ENCODE measurements at regions not wholly inside any gene's neighbourhood (a gene's known extent, or its start where the extent isn't known, plus 50 kb on each side); places are given as distances from the start of the nearest gene placed in this dataset.

GRCh38 chr21:15494481-15494880 lies 235.3 kb upstream of the USP25 start:
- TF ChIP-seq, protein P1, sequence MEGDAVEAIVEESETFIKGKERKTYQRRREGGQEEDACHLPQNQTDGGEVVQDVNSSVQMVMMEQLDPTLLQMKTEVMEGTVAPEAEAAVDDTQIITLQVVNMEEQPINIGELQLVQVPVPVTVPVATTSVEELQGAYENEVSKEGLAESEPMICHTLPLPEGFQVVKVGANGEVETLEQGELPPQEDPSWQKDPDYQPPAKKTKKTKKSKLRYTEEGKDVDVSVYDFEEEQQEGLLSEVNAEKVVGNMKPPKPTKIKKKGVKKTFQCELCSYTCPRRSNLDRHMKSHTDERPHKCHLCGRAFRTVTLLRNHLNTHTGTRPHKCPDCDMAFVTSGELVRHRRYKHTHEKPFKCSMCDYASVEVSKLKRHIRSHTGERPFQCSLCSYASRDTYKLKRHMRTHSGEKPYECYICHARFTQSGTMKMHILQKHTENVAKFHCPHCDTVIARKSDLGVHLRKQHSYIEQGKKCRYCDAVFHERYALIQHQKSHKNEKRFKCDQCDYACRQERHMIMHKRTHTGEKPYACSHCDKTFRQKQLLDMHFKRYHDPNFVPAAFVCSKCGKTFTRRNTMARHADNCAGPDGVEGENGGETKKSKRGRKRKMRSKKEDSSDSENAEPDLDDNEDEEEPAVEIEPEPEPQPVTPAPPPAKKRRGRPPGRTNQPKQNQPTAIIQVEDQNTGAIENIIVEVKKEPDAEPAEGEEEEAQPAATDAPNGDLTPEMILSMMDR (IDR thresholded peaks at IDR 0.05), result no peak
- no peaks in the 10 kb centered on the region for H3K4me1 ChIP-seq
- no peak overlapping the region for H3K4me3 ChIP-seq
- intact Hi-C loops (cut with DNase I), result no loop called here
- DNase-seq, result no peak
- H3K36me3 ChIP-seq, result no peaks in the 10 kb centered on the region
- no peaks in the 10 kb centered on the region for H3K27me3 ChIP-seq
- no peak overlapping the region for H3K27ac ChIP-seq
- ATAC-seq, result no peak
- no peaks in the 10 kb centered on the region for H3K9me3 ChIP-seq

DNA sequence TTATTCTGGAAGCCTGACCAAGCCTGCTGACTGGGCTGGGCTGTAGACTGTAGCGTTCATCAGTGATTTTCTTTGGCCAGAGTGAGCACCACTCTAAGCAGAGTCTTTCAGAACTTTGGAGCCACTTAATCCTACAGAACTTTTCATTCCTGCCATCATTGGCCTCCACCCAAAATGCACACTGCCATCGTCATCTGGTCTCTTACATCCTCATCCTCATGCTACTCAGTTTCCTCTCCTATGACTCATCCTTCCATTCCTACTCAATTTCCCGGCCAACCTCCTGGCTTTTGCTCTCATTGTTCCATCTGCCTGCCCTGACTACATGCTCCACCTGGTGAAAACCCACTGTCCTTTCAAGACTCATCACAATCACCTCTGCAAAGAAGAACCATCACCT lies 233.8 kb upstream of the USP25 start:
- no peaks in the 10 kb centered on the region for H3K9me3 ChIP-seq
- H3K4me1 ChIP-seq, result no peaks in the 10 kb centered on the region
- DNase-seq, result no peak
- intact Hi-C loops (cut with DNase I), result no loop called here
- TF ChIP-seq, protein P1 (IDR thresholded peaks at IDR 0.05), result no peak
- H3K36me3 ChIP-seq, result no peaks in the 10 kb centered on the region
- no peak overlapping the region for H3K4me3 ChIP-seq
- no peak overlapping the region for H3K27ac ChIP-seq
- no peaks in the 10 kb centered on the region for H3K27me3 ChIP-seq
- ATAC-seq, result no peak

- no peak for DNase-seq
- TF ChIP-seq, protein P1 (IDR thresholded peaks at IDR 0.05), result no peak
- Histone ChIP-seq H3K27ac (no peak overlapping the region), H3K4me3 (no peak overlapping the region), H3K27me3 (no peaks in the 10 kb centered on the region), H3K9me3 (no peaks in the 10 kb centered on the region), H3K36me3 (no peaks in the 10 kb centered on the region), H3K4me1 (no peaks in the 10 kb centered on the region)
- peak; percentile 31 for ATAC-seq
- intact Hi-C loops (cut with DNase I), result no loop called here
These were observed 232.9 kb upstream of the USP25 start for GRCh38 chr21:15496911-15497310.

GRCh38 chr21:15498455-15498854 lies 231.3 kb upstream of the USP25 start:
- Histone ChIP-seq H3K9me3 (no peaks in the 10 kb centered on the region), H3K27ac (no peak overlapping the region), H3K27me3 (no peaks in the 10 kb centered on the region), H3K36me3 (no peaks in the 10 kb centered on the region), H3K4me1 (no peaks in the 10 kb centered on the region), H3K4me3 (no peak overlapping the region)
- intact Hi-C loops (cut with DNase I), result no loop called here
- TF ChIP-seq, protein P1 (IDR thresholded peaks at IDR 0.05), result no peak
- DNase-seq, result no peak
- ATAC-seq, result no peak

DNA sequence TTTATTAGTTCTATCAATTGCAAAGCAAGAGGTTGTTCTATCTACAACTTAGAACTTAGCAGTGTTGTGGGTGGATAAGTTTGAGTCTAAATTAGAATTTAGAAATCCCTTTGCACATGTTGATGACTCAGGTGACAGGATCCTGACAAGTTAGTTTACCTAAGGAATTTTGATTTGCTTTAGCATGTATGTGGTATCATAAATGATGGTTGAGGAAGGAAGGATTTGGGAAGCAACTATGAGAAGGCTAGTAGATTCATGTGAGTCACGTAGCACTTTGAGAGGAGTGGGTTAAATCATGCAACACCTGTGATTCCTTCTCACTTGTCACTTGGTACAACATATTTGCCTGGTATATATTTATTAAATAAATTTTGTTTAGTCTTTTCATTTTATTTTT lies 223.7 kb upstream of the USP25 start:
- Histone ChIP-seq H3K9me3 (no peaks in the 10 kb centered on the region), H3K27me3 (no peaks in the 10 kb centered on the region), H3K36me3 (no peaks in the 10 kb centered on the region), H3K4me3 (no peak overlapping the region), H3K4me1 (no peaks in the 10 kb centered on the region), H3K27ac (no peak overlapping the region)
- TF ChIP-seq, protein P1 (IDR thresholded peaks at IDR 0.05), result no peak
- intact Hi-C loops (cut with DNase I), result no loop called here
- ATAC-seq, result no peak
- DNase-seq, result no peak

- no peak overlapping the region for H3K27ac ChIP-seq
- ATAC-seq (no peak), DNase-seq (no peak)
- H3K4me1 ChIP-seq, result no peaks in the 10 kb centered on the region
- H3K4me3 ChIP-seq, result no peak overlapping the region
- no peaks in the 10 kb centered on the region for H3K36me3 ChIP-seq
- no peaks in the 10 kb centered on the region for H3K9me3 ChIP-seq
- TF ChIP-seq, protein P1 (IDR thresholded peaks at IDR 0.05), result no peak
- intact Hi-C loops (cut with DNase I), result no loop called here
- no peaks in the 10 kb centered on the region for H3K27me3 ChIP-seq
These were observed 221.2 kb upstream of the USP25 start for GRCh38 chr21:15508554-15508953.
